AG09319 (cell line): ENCODE measurements at regions not wholly inside any gene's neighbourhood (a gene's known extent, or its start where the extent isn't known, plus 50 kb on each side); places are given as distances from the start of the nearest gene placed in this dataset.

Experiments
- DNase-seq: peaks from one replicate; pipeline ENCODE4 v3.0.0-alpha.2; 2010; ENCODE audit warnings: low read depth; ENCODE audit errors: extremely low read depth
- CTCF ChIP-seq: IDR thresholded peaks from 2 replicates; pipeline ENCODE4 v1.5.1; 2011; ENCODE audit warnings: low read depth, mild to moderate bottlenecking, inconsistent platforms, low read length, moderate library complexity

- DNase-seq = no peak
- TF ChIP-seq CTCF = no peak
These were observed 217.8 kb upstream of the TMEM161B start for GRCh38 chr5:88486431-88486830.

GRCh38 chr5:88485531-88485930, 216.9 kb upstream of the TMEM161B start:
- no peak for TF ChIP-seq CTCF
- no peak for DNase-seq

GRCh38 chr5:88483964-88484672, 215.5 kb upstream of the TMEM161B start:
- no peak for DNase-seq
- no peak for TF ChIP-seq CTCF

- DNase-seq = no peak
- TF ChIP-seq CTCF = no peak
These were observed 212.3 kb upstream of the TMEM161B start for GRCh38 chr5:88480801-88481499.

GRCh38 chr5:88480245-88480644, 211.6 kb upstream of the TMEM161B start:
- no peak for DNase-seq
- TF ChIP-seq CTCF = no peak

GRCh38 chr5:88474574-88474973, 205.9 kb upstream of the TMEM161B start:
- DNase-seq = no peak
- TF ChIP-seq CTCF = no peak

GRCh38 chr5:88470745-88471144, 202.1 kb upstream of the TMEM161B start:
- no peak for DNase-seq
- no peak for TF ChIP-seq CTCF
